ENCODE measurements at regions not wholly inside any gene's neighbourhood (a gene's known extent, or its start where the extent isn't known, plus 50 kb on each side); places are given as distances from the start of the nearest gene placed in this dataset.

DNA sequence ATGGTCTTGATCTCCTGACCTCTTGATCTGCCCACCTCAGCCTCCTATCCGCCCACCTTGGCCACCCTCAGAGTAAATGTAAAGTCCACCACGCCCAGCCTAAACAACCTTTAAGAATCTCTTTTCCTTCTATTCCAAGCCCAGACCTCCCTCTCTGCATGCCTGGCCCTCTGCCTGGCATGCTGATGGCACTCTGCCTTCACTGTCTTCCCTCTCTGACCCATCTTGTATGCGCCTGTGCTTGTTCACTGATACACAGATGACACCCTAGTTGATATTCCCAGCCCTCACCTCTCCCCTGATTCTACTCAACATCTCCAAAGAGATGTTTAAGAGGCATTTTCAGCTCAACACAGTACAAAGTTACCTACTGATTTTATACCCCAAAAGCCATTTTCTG lies 466.8 kb upstream of the MEX3C start:
- Histone ChIP-seq H2AFZ (ENCODE audit: low read length) (no peak overlapping the region), H4K5ac (ENCODE audit: insufficient read length, low read depth, low read length) (no peak overlapping the region), H3K27me3 (ENCODE audit: insufficient read depth, low read length) (no peaks in the 10 kb centered on the region), H2BK15ac (ENCODE audit: low read depth, low read length) (no peak overlapping the region), H4K20me1 (ENCODE audit: control insufficient read depth, insufficient read depth, insufficient read length) (no peaks in the 10 kb centered on the region), H3K23me2 (ENCODE audit: insufficient read length, low read depth, low read length, poor library complexity, severe bottlenecking) (no peaks in the 10 kb centered on the region), H2BK120ac (ENCODE audit: low read depth, low read length, poor library complexity, severe bottlenecking) (no peak overlapping the region), H3K4me2 (ENCODE audit: insufficient read depth, insufficient read length, low read length) (no peak overlapping the region), H2BK20ac (ENCODE audit: low read depth, low read length, poor library complexity, severe bottlenecking) (no peak overlapping the region), H3K14ac (ENCODE audit: insufficient read depth, low read length) (no peak overlapping the region), H4K8ac (replicated peaks; ENCODE audit: insufficient read length, low read depth, low read length) (no peak overlapping the region), H3T11ph (ENCODE audit: low read length) (no peak overlapping the region), H2BK12ac (ENCODE audit: insufficient read length, low read depth, low read length) (no peak overlapping the region), H3K79me2 (ENCODE audit: insufficient read depth, low read length) (no peaks in the 10 kb centered on the region), H3K4ac (ENCODE audit: low read depth, low read length) (no peak overlapping the region), H4K91ac (ENCODE audit: insufficient read length, low read depth, low read length) (no peak overlapping the region), H3K56ac (ENCODE audit: insufficient read length, low read depth, low read length) (no peak overlapping the region), H3K23ac (ENCODE audit: insufficient read length, low read depth, low read length) (no peak overlapping the region), H3K9ac (ENCODE audit: extremely low read depth, insufficient read length, low read length) (no peak overlapping the region), H3K9me3 (ENCODE audit: control insufficient read depth, low read depth, low read length) (no peaks in the 10 kb centered on the region), H2AK5ac (ENCODE audit: insufficient read length, low read length) (no peak overlapping the region), H3K18ac (ENCODE audit: insufficient read length, low read depth, low read length) (no peak overlapping the region), H3K79me1 (ENCODE audit: insufficient read depth, low read depth, low read length, poor library complexity, severe bottlenecking) (no peaks in the 10 kb centered on the region), H3K4me1 (ENCODE audit: insufficient read depth, low read length) (no peaks in the 10 kb centered on the region), H3K27ac (ENCODE audit: insufficient read length, low read depth, low read length) (no peak overlapping the region), H2BK5ac (ENCODE audit: insufficient read length, low read length) (no peak overlapping the region)
- WGBS (ENCODE audit: extremely low coverage, insufficient read length, low lambda C conversion rate): no CpG with 5 or more reads among the region's 3 CpGs
- H3K27me3 Mint-ChIP-seq (ENCODE audit: low read depth): peaks cover 4% of the 10 kb centered on the region; the same call in 1 of the 2 replicates
- H3K27ac Mint-ChIP-seq: no peak overlapping the region
- DNase-seq: no peak
- no peak for TF ChIP-seq CTCF (conservative IDR thresholded peaks at IDR 0.05)
- no peaks in the 10 kb centered on the region for H3K36me3 Mint-ChIP-seq (ENCODE audit: insufficient read depth in 1 of 3, low read depth in 3 of 3)
- H3K4me1 Mint-ChIP-seq: peaks cover 5 to 14% of the 10 kb centered on the region in 2 experiments
- no peak overlapping the region for H3K4me3 Mint-ChIP-seq
- H3K9me3 Mint-ChIP-seq: no peaks in the 10 kb centered on the region
